ENCODE measurements at regions not wholly inside any gene's neighbourhood (a gene's known extent, or its start where the extent isn't known, plus 50 kb on each side); places are given as distances from the start of the nearest gene placed in this dataset.

DNA sequence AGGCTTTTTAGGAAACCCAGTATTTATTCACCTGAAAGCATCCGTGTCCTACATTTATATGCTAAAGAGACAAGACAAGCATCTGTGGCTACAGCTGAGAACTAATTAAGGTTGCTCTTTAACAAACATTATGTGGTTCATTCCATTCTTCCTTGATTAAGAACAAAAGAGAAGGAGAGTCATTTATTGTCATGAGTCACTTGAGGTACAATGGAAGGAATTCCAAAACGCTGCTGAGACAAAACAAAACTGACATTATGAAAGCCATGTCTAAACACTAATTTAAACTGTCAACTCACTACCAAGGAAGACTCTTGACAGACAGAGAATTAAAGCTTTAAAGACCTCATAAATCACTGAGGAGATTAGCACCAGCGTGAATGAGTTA lies 214.4 kb downstream of the BMP4 start:
- TF ChIP-seq POLR2A (IDR thresholded peaks at IDR 0.05): no peak
- TF ChIP-seq CTCF (IDR thresholded peaks at IDR 0.05): no peak
- intact Hi-C loops (cut with DNase I): no loop called here
- 57 to 66% methylated on average over 3 of the region's 3 CpGs for WGBS, 2 donors

DNA sequence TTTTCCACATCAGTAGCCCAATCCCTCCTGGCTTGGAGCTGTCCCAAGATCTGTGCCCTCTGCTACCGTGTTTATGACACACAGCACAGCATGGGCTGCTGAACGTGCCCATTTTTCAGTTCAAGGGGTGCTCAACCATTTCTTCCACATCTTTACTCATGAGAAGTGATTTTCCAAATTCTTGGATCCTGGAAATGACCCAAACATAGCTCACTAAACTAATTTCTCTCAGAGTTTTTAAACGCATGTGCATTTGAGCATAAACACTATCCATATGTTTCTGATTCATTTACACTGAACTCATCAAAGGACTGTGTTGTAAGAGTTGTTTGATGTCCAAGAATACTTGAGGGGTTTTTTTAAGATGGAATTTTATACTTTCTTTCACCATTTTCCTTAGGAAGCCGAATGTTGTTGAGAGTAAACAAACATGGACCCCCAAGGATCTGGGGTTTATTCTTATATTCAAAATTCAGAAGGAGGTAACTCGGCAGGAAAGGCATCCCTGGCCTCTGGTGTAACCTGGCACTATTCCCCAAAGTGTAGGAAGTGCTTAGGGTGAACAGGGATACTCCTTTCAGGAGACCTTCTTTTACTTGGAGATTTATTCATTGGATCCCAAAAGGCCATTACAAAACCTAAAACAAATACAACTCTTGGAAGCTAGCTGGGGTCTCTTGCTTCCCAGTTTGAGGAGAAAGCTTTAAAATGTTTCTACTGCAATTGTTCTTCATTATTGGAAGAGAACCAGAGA lies 215.0 kb downstream of the BMP4 start:
- H3K4me1 ChIP-seq: no peaks in the 10 kb centered on the region
- peak in 1 of 2 donors; percentile 2 for DNase-seq
- no peaks in the 10 kb centered on the region for H3K36me3 ChIP-seq
- no peaks in the 10 kb centered on the region for H3K9me3 ChIP-seq
- no peak overlapping the region for H3K4me3 ChIP-seq (replicated peaks in 1 of 3)
- TF ChIP-seq POLR2A (IDR thresholded peaks at IDR 0.05) (no peak), CTCF (IDR thresholded peaks at IDR 0.05) (no peak)
- WGBS, 2 donors: 54 to 66% methylated on average over 5 of the region's 5 CpGs
- intact Hi-C loops (cut with DNase I): no loop called here
- no peaks in the 10 kb centered on the region for H3K27me3 ChIP-seq
- no peak overlapping the region for H3K27ac ChIP-seq

More for the DNA sequence above, 214.4 kb downstream of the BMP4 start:
- no peaks in the 10 kb centered on the region for H3K4me1 ChIP-seq
- DNase-seq: no peak
- no peaks in the 10 kb centered on the region for H3K9me3 ChIP-seq
- H3K4me3 ChIP-seq (replicated peaks in 1 of 3): no peak overlapping the region
- no peaks in the 10 kb centered on the region for H3K27me3 ChIP-seq
- no peak overlapping the region for H3K27ac ChIP-seq
- no peaks in the 10 kb centered on the region for H3K36me3 ChIP-seq

GRCh38 chr14:53740570-53740969 lies 216.1 kb downstream of the BMP4 start:
- Histone ChIP-seq H3K9me3 (no peaks in the 10 kb centered on the region), H3K4me1 (no peaks in the 10 kb centered on the region), H3K27ac (no peak overlapping the region), H3K4me3 (replicated peaks in 1 of 3) (no peak overlapping the region), H3K36me3 (no peaks in the 10 kb centered on the region), H3K27me3 (no peaks in the 10 kb centered on the region)
- no peak for TF ChIP-seq CTCF (IDR thresholded peaks at IDR 0.05)
- TF ChIP-seq POLR2A (IDR thresholded peaks at IDR 0.05): no peak
- intact Hi-C loops (cut with DNase I): no loop called here
- no peak for DNase-seq

- Histone ChIP-seq H3K27ac (no peak overlapping the region), H3K4me1 (no peaks in the 10 kb centered on the region), H3K4me3 (replicated peaks in 1 of 3) (no peak overlapping the region), H3K27me3 (no peaks in the 10 kb centered on the region), H3K9me3 (no peaks in the 10 kb centered on the region), H3K36me3 (no peaks in the 10 kb centered on the region)
- 45 to 58% methylated on average over 2 of the region's 2 CpGs for WGBS, 2 donors
- intact Hi-C loops (cut with DNase I): no loop called here
- TF ChIP-seq POLR2A (IDR thresholded peaks at IDR 0.05): no peak
- TF ChIP-seq CTCF (IDR thresholded peaks at IDR 0.05): no peak
- no peak for DNase-seq
Measured at GRCh38 chr14:53735916-53736315, 220.7 kb downstream of the BMP4 start.

- Histone ChIP-seq H3K27me3 (no peaks in the 10 kb centered on the region), H3K36me3 (no peaks in the 10 kb centered on the region), H3K4me3 (replicated peaks in 1 of 3) (no peak overlapping the region), H3K4me1 (no peaks in the 10 kb centered on the region), H3K9me3 (no peaks in the 10 kb centered on the region), H3K27ac (no peak overlapping the region)
- 93 to 97% methylated on average over 5 of the region's 5 CpGs for WGBS, 2 donors
- intact Hi-C loops (cut with DNase I): no loop called here
- TF ChIP-seq CTCF (IDR thresholded peaks at IDR 0.05): no peak
- no peak for TF ChIP-seq POLR2A (IDR thresholded peaks at IDR 0.05)
- DNase-seq: no peak
Measured at GRCh38 chr14:53723221-53723620, 233.4 kb downstream of the BMP4 start.

All from thyroid gland (tissue), 4 donors.